GM23338 (cell line): ENCODE measurements at regions not wholly inside any gene's neighbourhood (a gene's known extent, or its start where the extent isn't known, plus 50 kb on each side); places are given as distances from the start of the nearest gene placed in this dataset.

Experiments
- ATAC-seq: fragments of 200-7000 bp; cut with Tn5 transposase; 3 replicates; pipeline ENCODE4 v1.9.1; 2020
- DNase-seq: peaks from one replicate; pipeline ENCODE4 v3.0.0-alpha.2; 2015; ENCODE audit warnings: low spot score
- H2AFZ ChIP-seq: fragments of 200-600 bp; sonication (generic); 2 replicates; pipeline ENCODE4 v1.8.0; 2016; ENCODE audit warnings: antibody characterized with exemption, mild to moderate bottlenecking, moderate library complexity
- H3F3A ChIP-seq: fragments of 200-600 bp; sonication (generic); replicated peaks from 2 replicates; pipeline ENCODE4 v1.8.0; 2017; ENCODE audit warnings: antibody characterized with exemption, mixed run types, low read depth
- H3K27ac ChIP-seq: fragments of 200-600 bp; sonication (generic); 2 replicates; pipeline ENCODE4 v1.6.1; 2016; ENCODE audit warnings: low read depth
- H3K27me3 ChIP-seq: fragments of 200-600 bp; sonication (generic); 2 replicates; pipeline ENCODE4 v1.8.0; 2016; ENCODE audit warnings: mild to moderate bottlenecking, mixed run types, moderate library complexity; ENCODE audit not compliant: insufficient read depth
- H3K36me3 ChIP-seq: fragments of 200-600 bp; sonication (generic); 2 replicates; pipeline ENCODE4 v1.8.0; 2016; ENCODE audit warnings: mild to moderate bottlenecking; ENCODE audit not compliant: insufficient read depth
- H3K4me1 ChIP-seq: fragments of 200-600 bp; sonication (generic); 2 replicates; pipeline ENCODE4 v1.8.0; 2016; ENCODE audit warnings: mild to moderate bottlenecking, moderate library complexity; ENCODE audit not compliant: insufficient read depth
- H3K4me2 ChIP-seq: fragments of 200-600 bp; sonication (generic); 2 replicates; pipeline ENCODE4 v1.7.1; 2017; ENCODE audit warnings: mixed run types
- H3K4me3 ChIP-seq: fragments of 200-600 bp; sonication (generic); 2 replicates; pipeline ENCODE4 v1.6.1; 2016; ENCODE audit warnings: mixed run types
- H3K79me2 ChIP-seq: fragments of 200-600 bp; sonication (generic); replicated peaks from 2 replicates; pipeline ENCODE4 v1.8.0; 2017; ENCODE audit warnings: mild to moderate bottlenecking; ENCODE audit not compliant: insufficient read depth
- H3K9me2 ChIP-seq: fragments of 200-600 bp; sonication (generic); 2 replicates; pipeline ENCODE4 v1.8.0; 2017; ENCODE audit not compliant: insufficient read depth
- H4K20me1 ChIP-seq: fragments of 200-600 bp; sonication (generic); replicated peaks from 2 replicates; pipeline ENCODE4 v1.8.0; 2017; ENCODE audit warnings: mild to moderate bottlenecking; ENCODE audit not compliant: insufficient read depth
- H3K27ac Mint-ChIP-seq: 2 replicates; pipeline ENCODE4 v1.8.0; 2020; ENCODE audit warnings: inconsistent platforms, mild to moderate bottlenecking, moderate library complexity, mixed read lengths
- H3K27me3 Mint-ChIP-seq: 3 replicates; pipeline ENCODE4 v1.8.0; 2022; ENCODE audit warnings: low read depth, mild to moderate bottlenecking, moderate library complexity, mixed read lengths, inconsistent platforms; ENCODE audit not compliant: insufficient read depth, poor library complexity
- H3K36me3 Mint-ChIP-seq: 3 replicates; pipeline ENCODE4 v1.8.0; 2021; ENCODE audit warnings: low read depth, mild to moderate bottlenecking, inconsistent platforms, moderate library complexity, mixed read lengths
- H3K4me1 Mint-ChIP-seq: 3 replicates; pipeline ENCODE4 v1.8.0; 2020; ENCODE audit warnings: mild to moderate bottlenecking, inconsistent platforms, mixed read lengths
- H3K4me3 Mint-ChIP-seq: 3 replicates; pipeline ENCODE4 v1.8.0; 2021; ENCODE audit warnings: moderate library complexity, mild to moderate bottlenecking, inconsistent platforms, mixed read lengths
- H3K9me3 Mint-ChIP-seq: 3 replicates; pipeline ENCODE4 v1.8.0; 2020; ENCODE audit warnings: moderate library complexity, mild to moderate bottlenecking, inconsistent platforms, mixed read lengths
- CREB1 ChIP-seq: fragments of 250-450 bp; sonication (Bioruptor Pico); IDR thresholded peaks from 2 replicates; pipeline ENCODE4 v1.5.0; 2020; ENCODE audit warnings: low read depth, mild to moderate bottlenecking, moderate library complexity
- EZH2 ChIP-seq: fragments of 200-600 bp; sonication (generic); IDR thresholded peaks from one replicate; pipeline ENCODE4 v1.8.0; 2017; ENCODE audit warnings: antibody characterized with exemption, mild to moderate bottlenecking, low read depth; ENCODE audit not compliant: unreplicated experiment
- EZH2phosphoT487 ChIP-seq: fragments of 200-600 bp; sonication (generic); IDR thresholded peaks from one replicate; pipeline ENCODE4 v1.8.1; 2018; ENCODE audit warnings: antibody characterized with exemption; ENCODE audit not compliant: unreplicated experiment
- JUNB ChIP-seq: IDR thresholded peaks from one replicate; pipeline ENCODE4 v1.6.1; 2016; ENCODE audit warnings: antibody characterized with exemption; ENCODE audit not compliant: unreplicated experiment
- NANOG ChIP-seq: IDR thresholded peaks from 2 replicates; pipeline ENCODE4 v1.6.1; 2016; ENCODE audit warnings: antibody characterized with exemption, borderline replicate concordance
- POLR2AphosphoS5 ChIP-seq: IDR thresholded peaks from 2 replicates; pipeline ENCODE4 v1.6.1; 2016; ENCODE audit warnings: antibody characterized with exemption, low read depth
- STAT1 ChIP-seq: IDR thresholded peaks from one replicate; pipeline ENCODE4 v1.6.1; 2016; ENCODE audit warnings: antibody characterized with exemption; ENCODE audit not compliant: unreplicated experiment
- ZNF114 ChIP-seq: fragments of 250-450 bp; sonication (Bioruptor Pico); IDR thresholded peaks from 2 replicates; pipeline ENCODE4 v1.5.0; 2020; ENCODE audit warnings: mild to moderate bottlenecking, moderate library complexity
- ZNF331 ChIP-seq: fragments of 250-450 bp; sonication (Bioruptor Pico); IDR thresholded peaks from 2 replicates; pipeline ENCODE4 v1.5.0; 2020; ENCODE audit warnings: low read depth, mild to moderate bottlenecking, moderate library complexity
- TF ChIP-seq, protein P1 (sequence below): IDR thresholded peaks from one replicate; pipeline ENCODE4 v1.6.1; 2018; ENCODE audit warnings: antibody characterized with exemption; ENCODE audit not compliant: unreplicated experiment
- TF ChIP-seq, protein P2 (sequence below): fragments of 250-450 bp; sonication (Bioruptor Pico); IDR thresholded peaks from 2 replicates; pipeline ENCODE4 v1.5.0; 2020; ENCODE audit warnings: mild to moderate bottlenecking, moderate library complexity
- TF ChIP-seq, protein P3 (sequence below): IDR thresholded peaks from 2 replicates; pipeline ENCODE4 v1.6.1; 2016; ENCODE audit warnings: antibody characterized with exemption
- TF ChIP-seq, protein P4 (sequence below), 2 experiments: fragments of 200-600 bp in 1 of 2; sonication (generic) in 1 of 2; conservative IDR thresholded peaks; 2 replicates each; pipeline versions ENCODE4 v1.5.1 to v1.6.1; 2016 to 2017; ENCODE audit warnings: antibody characterized with exemption in 2 of 2, low read depth in 2 of 2, mild to moderate bottlenecking in 2 of 2, moderate library complexity in 1 of 2

DNA sequence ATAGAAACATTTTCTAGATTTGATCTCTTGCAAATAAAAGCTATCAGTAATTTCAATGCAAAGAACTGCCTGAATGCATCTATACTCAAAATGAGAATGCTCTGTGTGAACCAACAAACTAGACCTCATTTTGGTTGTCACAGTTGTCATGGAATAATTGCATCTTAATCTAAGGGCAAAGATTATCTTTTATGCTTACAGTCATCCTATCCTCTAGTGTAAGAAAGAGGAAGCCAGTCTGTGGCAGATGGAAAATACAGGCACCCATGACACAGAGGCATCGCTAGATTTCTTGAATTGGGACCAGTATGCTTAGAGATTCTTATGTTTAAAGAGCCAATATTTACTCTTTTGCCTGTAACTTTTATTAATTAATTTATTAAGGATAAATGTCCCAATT is 95.0 kb downstream of the MACIR start:
- H3K27me3 ChIP-seq = no peaks in the 10 kb centered on the region
- H3K36me3 ChIP-seq = no peaks in the 10 kb centered on the region
- H3K4me1 Mint-ChIP-seq = peaks cover 2% of the 10 kb centered on the region; the same call in 1 of the 3 replicates
- no peak overlapping the region for H3K4me3 Mint-ChIP-seq
- no peak overlapping the region for H3K27ac Mint-ChIP-seq
- no peaks in the 10 kb centered on the region for H3K36me3 Mint-ChIP-seq
- DNase-seq = no peak
- no peaks in the 10 kb centered on the region for H3K9me2 ChIP-seq
- TF ChIP-seq POLR2AphosphoS5 (no peak), STAT1 (no peak), JUNB (no peak), ZNF114 (CRISPR knock-in tag) (no peak), EZH2phosphoT487 (no peak), NANOG (no peak), EZH2 (no peak), ZNF331 (CRISPR knock-in tag) (no peak), CREB1 (no peak)
- TF ChIP-seq, protein P1, sequence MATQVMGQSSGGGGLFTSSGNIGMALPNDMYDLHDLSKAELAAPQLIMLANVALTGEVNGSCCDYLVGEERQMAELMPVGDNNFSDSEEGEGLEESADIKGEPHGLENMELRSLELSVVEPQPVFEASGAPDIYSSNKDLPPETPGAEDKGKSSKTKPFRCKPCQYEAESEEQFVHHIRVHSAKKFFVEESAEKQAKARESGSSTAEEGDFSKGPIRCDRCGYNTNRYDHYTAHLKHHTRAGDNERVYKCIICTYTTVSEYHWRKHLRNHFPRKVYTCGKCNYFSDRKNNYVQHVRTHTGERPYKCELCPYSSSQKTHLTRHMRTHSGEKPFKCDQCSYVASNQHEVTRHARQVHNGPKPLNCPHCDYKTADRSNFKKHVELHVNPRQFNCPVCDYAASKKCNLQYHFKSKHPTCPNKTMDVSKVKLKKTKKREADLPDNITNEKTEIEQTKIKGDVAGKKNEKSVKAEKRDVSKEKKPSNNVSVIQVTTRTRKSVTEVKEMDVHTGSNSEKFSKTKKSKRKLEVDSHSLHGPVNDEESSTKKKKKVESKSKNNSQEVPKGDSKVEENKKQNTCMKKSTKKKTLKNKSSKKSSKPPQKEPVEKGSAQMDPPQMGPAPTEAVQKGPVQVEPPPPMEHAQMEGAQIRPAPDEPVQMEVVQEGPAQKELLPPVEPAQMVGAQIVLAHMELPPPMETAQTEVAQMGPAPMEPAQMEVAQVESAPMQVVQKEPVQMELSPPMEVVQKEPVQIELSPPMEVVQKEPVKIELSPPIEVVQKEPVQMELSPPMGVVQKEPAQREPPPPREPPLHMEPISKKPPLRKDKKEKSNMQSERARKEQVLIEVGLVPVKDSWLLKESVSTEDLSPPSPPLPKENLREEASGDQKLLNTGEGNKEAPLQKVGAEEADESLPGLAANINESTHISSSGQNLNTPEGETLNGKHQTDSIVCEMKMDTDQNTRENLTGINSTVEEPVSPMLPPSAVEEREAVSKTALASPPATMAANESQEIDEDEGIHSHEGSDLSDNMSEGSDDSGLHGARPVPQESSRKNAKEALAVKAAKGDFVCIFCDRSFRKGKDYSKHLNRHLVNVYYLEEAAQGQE = no peak
- TF ChIP-seq, protein P2, sequence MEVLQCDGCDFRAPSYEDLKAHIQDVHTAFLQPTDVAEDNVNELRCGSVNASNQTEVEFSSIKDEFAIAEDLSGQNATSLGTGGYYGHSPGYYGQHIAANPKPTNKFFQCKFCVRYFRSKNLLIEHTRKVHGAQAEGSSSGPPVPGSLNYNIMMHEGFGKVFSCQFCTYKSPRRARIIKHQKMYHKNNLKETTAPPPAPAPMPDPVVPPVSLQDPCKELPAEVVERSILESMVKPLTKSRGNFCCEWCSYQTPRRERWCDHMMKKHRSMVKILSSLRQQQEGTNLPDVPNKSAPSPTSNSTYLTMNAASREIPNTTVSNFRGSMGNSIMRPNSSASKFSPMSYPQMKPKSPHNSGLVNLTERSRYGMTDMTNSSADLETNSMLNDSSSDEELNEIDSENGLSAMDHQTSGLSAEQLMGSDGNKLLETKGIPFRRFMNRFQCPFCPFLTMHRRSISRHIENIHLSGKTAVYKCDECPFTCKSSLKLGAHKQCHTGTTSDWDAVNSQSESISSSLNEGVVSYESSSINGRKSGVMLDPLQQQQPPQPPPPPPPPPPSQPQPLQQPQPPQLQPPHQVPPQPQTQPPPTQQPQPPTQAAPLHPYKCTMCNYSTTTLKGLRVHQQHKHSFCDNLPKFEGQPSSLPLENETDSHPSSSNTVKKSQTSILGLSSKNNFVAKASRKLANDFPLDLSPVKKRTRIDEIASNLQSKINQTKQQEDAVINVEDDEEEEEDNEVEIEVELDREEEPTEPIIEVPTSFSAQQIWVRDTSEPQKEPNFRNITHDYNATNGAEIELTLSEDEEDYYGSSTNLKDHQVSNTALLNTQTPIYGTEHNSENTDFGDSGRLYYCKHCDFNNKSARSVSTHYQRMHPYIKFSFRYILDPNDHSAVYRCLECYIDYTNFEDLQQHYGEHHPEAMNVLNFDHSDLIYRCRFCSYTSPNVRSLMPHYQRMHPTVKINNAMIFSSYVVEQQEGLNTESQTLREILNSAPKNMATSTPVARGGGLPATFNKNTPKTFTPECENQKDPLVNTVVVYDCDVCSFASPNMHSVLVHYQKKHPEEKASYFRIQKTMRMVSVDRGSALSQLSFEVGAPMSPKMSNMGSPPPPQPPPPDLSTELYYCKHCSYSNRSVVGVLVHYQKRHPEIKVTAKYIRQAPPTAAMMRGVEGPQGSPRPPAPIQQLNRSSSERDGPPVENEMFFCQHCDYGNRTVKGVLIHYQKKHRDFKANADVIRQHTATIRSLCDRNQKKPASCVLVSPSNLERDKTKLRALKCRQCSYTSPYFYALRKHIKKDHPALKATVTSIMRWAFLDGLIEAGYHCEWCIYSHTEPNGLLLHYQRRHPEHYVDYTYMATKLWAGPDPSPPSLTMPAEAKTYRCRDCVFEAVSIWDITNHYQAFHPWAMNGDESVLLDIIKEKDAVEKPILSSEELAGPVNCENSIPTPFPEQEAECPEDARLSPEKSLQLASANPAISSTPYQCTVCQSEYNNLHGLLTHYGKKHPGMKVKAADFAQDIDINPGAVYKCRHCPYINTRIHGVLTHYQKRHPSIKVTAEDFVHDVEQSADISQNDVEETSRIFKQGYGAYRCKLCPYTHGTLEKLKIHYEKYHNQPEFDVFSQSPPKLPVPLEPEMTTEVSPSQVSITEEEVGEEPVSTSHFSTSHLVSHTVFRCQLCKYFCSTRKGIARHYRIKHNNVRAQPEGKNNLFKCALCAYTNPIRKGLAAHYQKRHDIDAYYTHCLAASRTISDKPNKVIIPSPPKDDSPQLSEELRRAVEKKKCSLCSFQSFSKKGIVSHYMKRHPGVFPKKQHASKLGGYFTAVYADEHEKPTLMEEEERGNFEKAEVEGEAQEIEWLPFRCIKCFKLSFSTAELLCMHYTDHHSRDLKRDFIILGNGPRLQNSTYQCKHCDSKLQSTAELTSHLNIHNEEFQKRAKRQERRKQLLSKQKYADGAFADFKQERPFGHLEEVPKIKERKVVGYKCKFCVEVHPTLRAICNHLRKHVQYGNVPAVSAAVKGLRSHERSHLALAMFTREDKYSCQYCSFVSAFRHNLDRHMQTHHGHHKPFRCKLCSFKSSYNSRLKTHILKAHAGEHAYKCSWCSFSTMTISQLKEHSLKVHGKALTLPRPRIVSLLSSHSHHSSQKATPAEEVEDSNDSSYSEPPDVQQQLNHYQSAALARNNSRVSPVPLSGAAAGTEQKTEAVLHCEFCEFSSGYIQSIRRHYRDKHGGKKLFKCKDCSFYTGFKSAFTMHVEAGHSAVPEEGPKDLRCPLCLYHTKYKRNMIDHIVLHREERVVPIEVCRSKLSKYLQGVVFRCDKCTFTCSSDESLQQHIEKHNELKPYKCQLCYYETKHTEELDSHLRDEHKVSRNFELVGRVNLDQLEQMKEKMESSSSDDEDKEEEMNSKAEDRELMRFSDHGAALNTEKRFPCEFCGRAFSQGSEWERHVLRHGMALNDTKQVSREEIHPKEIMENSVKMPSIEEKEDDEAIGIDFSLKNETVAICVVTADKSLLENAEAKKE (CRISPR knock-in tag) = no peak
- TF ChIP-seq, protein P3, sequence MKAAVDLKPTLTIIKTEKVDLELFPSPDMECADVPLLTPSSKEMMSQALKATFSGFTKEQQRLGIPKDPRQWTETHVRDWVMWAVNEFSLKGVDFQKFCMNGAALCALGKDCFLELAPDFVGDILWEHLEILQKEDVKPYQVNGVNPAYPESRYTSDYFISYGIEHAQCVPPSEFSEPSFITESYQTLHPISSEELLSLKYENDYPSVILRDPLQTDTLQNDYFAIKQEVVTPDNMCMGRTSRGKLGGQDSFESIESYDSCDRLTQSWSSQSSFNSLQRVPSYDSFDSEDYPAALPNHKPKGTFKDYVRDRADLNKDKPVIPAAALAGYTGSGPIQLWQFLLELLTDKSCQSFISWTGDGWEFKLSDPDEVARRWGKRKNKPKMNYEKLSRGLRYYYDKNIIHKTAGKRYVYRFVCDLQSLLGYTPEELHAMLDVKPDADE = no peak
- TF ChIP-seq, protein P4, sequence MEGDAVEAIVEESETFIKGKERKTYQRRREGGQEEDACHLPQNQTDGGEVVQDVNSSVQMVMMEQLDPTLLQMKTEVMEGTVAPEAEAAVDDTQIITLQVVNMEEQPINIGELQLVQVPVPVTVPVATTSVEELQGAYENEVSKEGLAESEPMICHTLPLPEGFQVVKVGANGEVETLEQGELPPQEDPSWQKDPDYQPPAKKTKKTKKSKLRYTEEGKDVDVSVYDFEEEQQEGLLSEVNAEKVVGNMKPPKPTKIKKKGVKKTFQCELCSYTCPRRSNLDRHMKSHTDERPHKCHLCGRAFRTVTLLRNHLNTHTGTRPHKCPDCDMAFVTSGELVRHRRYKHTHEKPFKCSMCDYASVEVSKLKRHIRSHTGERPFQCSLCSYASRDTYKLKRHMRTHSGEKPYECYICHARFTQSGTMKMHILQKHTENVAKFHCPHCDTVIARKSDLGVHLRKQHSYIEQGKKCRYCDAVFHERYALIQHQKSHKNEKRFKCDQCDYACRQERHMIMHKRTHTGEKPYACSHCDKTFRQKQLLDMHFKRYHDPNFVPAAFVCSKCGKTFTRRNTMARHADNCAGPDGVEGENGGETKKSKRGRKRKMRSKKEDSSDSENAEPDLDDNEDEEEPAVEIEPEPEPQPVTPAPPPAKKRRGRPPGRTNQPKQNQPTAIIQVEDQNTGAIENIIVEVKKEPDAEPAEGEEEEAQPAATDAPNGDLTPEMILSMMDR (conservative IDR thresholded peaks at IDR 0.05; ENCODE audit: low read depth in 2 of 2) = no peak
- H3K79me2 ChIP-seq = no peaks in the 10 kb centered on the region
- no peaks in the 10 kb centered on the region for H3F3A ChIP-seq
- H3K27ac ChIP-seq = no peak overlapping the region
- H3K27me3 Mint-ChIP-seq = no peaks in the 10 kb centered on the region
- H3K9me3 Mint-ChIP-seq = no peaks in the 10 kb centered on the region
- H3K4me2 ChIP-seq = no peak overlapping the region
- H4K20me1 ChIP-seq = no peaks in the 10 kb centered on the region
- H2AFZ ChIP-seq = no peak overlapping the region
- no peak overlapping the region for H3K4me3 ChIP-seq
- ATAC-seq = no peak
- no peaks in the 10 kb centered on the region for H3K4me1 ChIP-seq
